ENCODE measurements at regions not wholly inside any gene's neighbourhood (a gene's known extent, or its start where the extent isn't known, plus 50 kb on each side); places are given as distances from the start of the nearest gene placed in this dataset.
"Not testable (repeated sequence)": the region's sequence is repeated elsewhere in the genome, so short reads cannot be mapped to it uniquely, and the experiment has no call there.

- no peak for ATAC-seq (ENCODE audit: low read depth)
- H3K36me3 Mint-ChIP-seq = no peaks in the 10 kb centered on the region
- no peaks in the 10 kb centered on the region for H3K27me3 Mint-ChIP-seq
- H3K9me3 Mint-ChIP-seq = no peaks in the 10 kb centered on the region
- H3K4me1 Mint-ChIP-seq = no peaks in the 10 kb centered on the region
- H3K4me3 Mint-ChIP-seq = no peak overlapping the region
- no peak for DNase-seq (ENCODE audit: low spot score in 2 of 2)
- H3K27ac Mint-ChIP-seq = no peak overlapping the region
Observed at GRCh38 chr3:145370870-145371269, 790.1 kb downstream of the PLOD2 start.

- Mint-ChIP-seq H3K27me3 (no peaks in the 10 kb centered on the region), H3K9me3 (peaks cover 2% of the 10 kb centered on the region), H3K36me3 (no peaks in the 10 kb centered on the region), H3K4me3 (no peak overlapping the region), H3K27ac (no peak overlapping the region), H3K4me1 (no peaks in the 10 kb centered on the region)
- DNase-seq (ENCODE audit: low spot score in 2 of 2) (no peak), ATAC-seq (ENCODE audit: low read depth) (no peak)
Observed at GRCh38 chr3:145377301-145377700, 783.7 kb downstream of the PLOD2 start.

- no peak overlapping the region for H3K4me3 Mint-ChIP-seq
- H3K27ac Mint-ChIP-seq = no peak overlapping the region
- ATAC-seq (ENCODE audit: low read depth) (no peak), DNase-seq (ENCODE audit: low spot score in 2 of 2) (no peak)
- H3K9me3 Mint-ChIP-seq = no peaks in the 10 kb centered on the region
- H3K4me1 Mint-ChIP-seq = no peaks in the 10 kb centered on the region
- H3K27me3 Mint-ChIP-seq = no peaks in the 10 kb centered on the region
- H3K36me3 Mint-ChIP-seq = no peaks in the 10 kb centered on the region
Observed at GRCh38 chr3:145383416-145383815, 777.6 kb downstream of the PLOD2 start.

- H3K4me3 Mint-ChIP-seq = no peak overlapping the region
- H3K36me3 Mint-ChIP-seq = no peaks in the 10 kb centered on the region
- ATAC-seq (ENCODE audit: low read depth) (no peak), DNase-seq (ENCODE audit: low spot score in 2 of 2) (no peak)
- H3K9me3 Mint-ChIP-seq = peaks cover 4% of the 10 kb centered on the region
- H3K27ac Mint-ChIP-seq = no peak overlapping the region
- no peaks in the 10 kb centered on the region for H3K27me3 Mint-ChIP-seq
- H3K4me1 Mint-ChIP-seq = no peaks in the 10 kb centered on the region
Observed at GRCh38 chr3:145384307-145384706, 776.7 kb downstream of the PLOD2 start.

- ATAC-seq (ENCODE audit: low read depth) (no peak), DNase-seq (ENCODE audit: low spot score in 2 of 2) (no peak)
- Mint-ChIP-seq H3K36me3 (no peaks in the 10 kb centered on the region), H3K4me3 (no peak overlapping the region), H3K27ac (no peak overlapping the region), H3K27me3 (no peaks in the 10 kb centered on the region), H3K4me1 (no peaks in the 10 kb centered on the region), H3K9me3 (peaks cover 6% of the 10 kb centered on the region)
Observed at GRCh38 chr3:145387211-145387610, 773.8 kb downstream of the PLOD2 start.

- no peak for DNase-seq (ENCODE audit: low spot score in 2 of 2)
- Mint-ChIP-seq H3K36me3 (no peaks in the 10 kb centered on the region), H3K27ac (no peak overlapping the region), H3K4me1 (no peaks in the 10 kb centered on the region), H3K4me3 (no peak overlapping the region), H3K27me3 (no peaks in the 10 kb centered on the region), H3K9me3 (peaks cover 2% of the 10 kb centered on the region)
- no peak for ATAC-seq (ENCODE audit: low read depth)
Observed at GRCh38 chr3:145395421-145395820, 765.6 kb downstream of the PLOD2 start.

- H3K4me3 Mint-ChIP-seq = no peak overlapping the region
- ATAC-seq (ENCODE audit: low read depth) (no peak), DNase-seq (ENCODE audit: low spot score in 2 of 2) (no peak)
- no peaks in the 10 kb centered on the region for H3K4me1 Mint-ChIP-seq
- no peaks in the 10 kb centered on the region for H3K27me3 Mint-ChIP-seq
- H3K36me3 Mint-ChIP-seq = no peaks in the 10 kb centered on the region
- H3K9me3 Mint-ChIP-seq = peaks cover 11% of the 10 kb centered on the region
- no peak overlapping the region for H3K27ac Mint-ChIP-seq
Observed at GRCh38 chr3:145411605-145412004, 749.4 kb downstream of the PLOD2 start.

- H3K36me3 Mint-ChIP-seq = no peaks in the 10 kb centered on the region
- DNase-seq (ENCODE audit: low spot score in 2 of 2) (no peak), ATAC-seq (ENCODE audit: low read depth) (no peak)
- no peak overlapping the region for H3K27ac Mint-ChIP-seq
- no peaks in the 10 kb centered on the region for H3K27me3 Mint-ChIP-seq
- no peaks in the 10 kb centered on the region for H3K4me1 Mint-ChIP-seq
- H3K4me3 Mint-ChIP-seq = no peak overlapping the region
- H3K9me3 Mint-ChIP-seq = peaks cover 6% of the 10 kb centered on the region
Observed at GRCh38 chr3:145417678-145418077, 743.3 kb downstream of the PLOD2 start.

- ATAC-seq (ENCODE audit: low read depth) = no peak
- DNase-seq (ENCODE audit: low spot score in 2 of 2) = no peak
- no peak overlapping the region for H3K27ac Mint-ChIP-seq
- H3K27me3 Mint-ChIP-seq = no peaks in the 10 kb centered on the region
- H3K4me1 Mint-ChIP-seq = no peaks in the 10 kb centered on the region
- H3K36me3 Mint-ChIP-seq = no peaks in the 10 kb centered on the region
- H3K4me3 Mint-ChIP-seq = no peak overlapping the region
- no peaks in the 10 kb centered on the region for H3K9me3 Mint-ChIP-seq
Observed at GRCh38 chr3:145422556-145422955, 738.4 kb downstream of the PLOD2 start.

GRCh38 chr3:145427355-145427754 lies 733.6 kb downstream of the PLOD2 start:
- no peak for DNase-seq (ENCODE audit: low spot score in 2 of 2)
- Mint-ChIP-seq H3K36me3 (no peaks in the 10 kb centered on the region), H3K27ac (no peak overlapping the region), H3K4me1 (no peaks in the 10 kb centered on the region), H3K27me3 (no peaks in the 10 kb centered on the region), H3K4me3 (no peak overlapping the region), H3K9me3 (peaks cover 2% of the 10 kb centered on the region)
- ATAC-seq (ENCODE audit: low read depth) = no peak

- ATAC-seq (ENCODE audit: low read depth) = no peak
- peaks cover 2% of the 10 kb centered on the region for H3K9me3 Mint-ChIP-seq
- H3K4me3 Mint-ChIP-seq = no peak overlapping the region
- no peaks in the 10 kb centered on the region for H3K4me1 Mint-ChIP-seq
- no peaks in the 10 kb centered on the region for H3K36me3 Mint-ChIP-seq
- H3K27me3 Mint-ChIP-seq = no peaks in the 10 kb centered on the region
- no peak for DNase-seq (ENCODE audit: low spot score in 2 of 2)
- H3K27ac Mint-ChIP-seq = no peak overlapping the region
Observed at GRCh38 chr3:145429546-145429945, 731.4 kb downstream of the PLOD2 start.

- DNase-seq (ENCODE audit: low spot score in 2 of 2) (no peak), ATAC-seq (ENCODE audit: low read depth) (no peak)
- Mint-ChIP-seq H3K27me3 (no peaks in the 10 kb centered on the region), H3K4me3 (no peak overlapping the region), H3K9me3 (peaks cover 1% of the 10 kb centered on the region), H3K36me3 (no peaks in the 10 kb centered on the region), H3K27ac (no peak overlapping the region), H3K4me1 (no peaks in the 10 kb centered on the region)
Observed at GRCh38 chr3:145448436-145448835, 712.5 kb downstream of the PLOD2 start.

- DNase-seq (ENCODE audit: low spot score in 2 of 2) (no peak), ATAC-seq (ENCODE audit: low read depth) (no peak)
- Mint-ChIP-seq H3K27me3 (no peaks in the 10 kb centered on the region), H3K4me3 (no peak overlapping the region), H3K9me3 (peaks cover 1% of the 10 kb centered on the region), H3K36me3 (no peaks in the 10 kb centered on the region), H3K27ac (no peak overlapping the region), H3K4me1 (no peaks in the 10 kb centered on the region)
Observed at GRCh38 chr3:145450018-145450682, 710.8 kb downstream of the PLOD2 start.

GRCh38 chr3:145457825-145458552 lies 703.0 kb downstream of the PLOD2 start:
- Mint-ChIP-seq H3K9me3 (no peaks in the 10 kb centered on the region), H3K27ac (no peak overlapping the region), H3K4me3 (no peak overlapping the region), H3K36me3 (no peaks in the 10 kb centered on the region), H3K4me1 (no peaks in the 10 kb centered on the region), H3K27me3 (no peaks in the 10 kb centered on the region)
- ATAC-seq (ENCODE audit: low read depth) (no peak), DNase-seq (ENCODE audit: low spot score in 2 of 2) (no peak)

GRCh38 chr3:145459681-145460080 lies 701.3 kb downstream of the PLOD2 start:
- H3K27ac Mint-ChIP-seq; H3K4me3 Mint-ChIP-seq; DNase-seq (ENCODE audit: low spot score in 2 of 2); H3K4me1 Mint-ChIP-seq; H3K9me3 Mint-ChIP-seq; H3K36me3 Mint-ChIP-seq; ATAC-seq (ENCODE audit: low read depth); H3K27me3 Mint-ChIP-seq: not testable (repeated sequence)
